Heart right ventricle (tissue), 16 donors: ENCODE measurements at regions not wholly inside any gene's neighbourhood (a gene's known extent, or its start where the extent isn't known, plus 50 kb on each side); places are given as distances from the start of the nearest gene placed in this dataset.

Source experiments
- ATAC-seq, 8 donors: fragments of 200-7000 bp; cut with Tn5 transposase; one replicate each; pipeline ENCODE4 v1.9.1; 2020; ENCODE audit warnings: mild to moderate bottlenecking in 8 of 8, moderate library complexity in 8 of 8, moderate number of reproducible peaks in 1 of 8
- DNase-seq, 2 donors: peaks; one replicate each; pipeline ENCODE4 v3.0.0-alpha.2; 2020
- H3K27ac ChIP-seq, 10 donors: fragments of 200-600 bp; sonication (generic) in 2 of 10; one replicate each; pipeline versions ENCODE4 v1.5.0 to v1.8.0; 2020 to 2022; ENCODE audit warnings: mild to moderate bottlenecking in 3 of 10
- H3K27me3 ChIP-seq, 7 donors: fragments of 200-600 bp; one replicate each; pipeline ENCODE4 v1.8.0; 2021 to 2022; ENCODE audit warnings: mild to moderate bottlenecking in 2 of 7
- H3K36me3 ChIP-seq, 9 donors: fragments of 200-600 bp; sonication (generic) in 1 of 9; one replicate each; pipeline versions ENCODE4 v1.5.0 to v1.8.0; 2020 to 2022; ENCODE audit warnings: mild to moderate bottlenecking in 2 of 9
- H3K4me1 ChIP-seq, 9 donors: fragments of 200-600 bp; sonication (generic) in 1 of 9; one replicate each; pipeline versions ENCODE4 v1.5.0 to v1.8.0; 2020 to 2022; ENCODE audit warnings: mild to moderate bottlenecking in 4 of 9
- H3K4me3 ChIP-seq, 10 donors: fragments of 200-600 bp; sonication (generic) in 2 of 10; one replicate each; pipeline versions ENCODE4 v1.5.0 to v1.8.0; 2020 to 2022; ENCODE audit warnings: mild to moderate bottlenecking in 7 of 10, moderate library complexity in 2 of 10
- H3K9me3 ChIP-seq, 11 donors: fragments of 200-600 bp in 10 of 11; sonication (generic) in 2 of 11; one replicate each; pipeline versions ENCODE4 v1.5.0 to v1.8.0; 2013 to 2022; ENCODE audit warnings: mild to moderate bottlenecking in 2 of 11, control low read depth in 1 of 11, moderate library complexity in 1 of 11
- CTCF ChIP-seq, 9 donors: fragments of 200-600 bp; sonication (generic) in 2 of 9; IDR thresholded peaks; one replicate each; pipeline versions ENCODE4 v1.5.0 to v1.8.0; 2021 to 2022; ENCODE audit warnings: antibody characterized with exemption in 9 of 9, mild to moderate bottlenecking in 5 of 9, moderate library complexity in 1 of 9
- WGBS, 2 donors: extraction: QIAGEN DNeasy Blood & Tissue Kit; methylation state at CpG; one replicate each; pipeline ENCODE4 v1.1.7; 2013; ENCODE audit warnings: inconsistent platforms in 1 of 2; 5-methylcytosine and 5-hydroxymethylcytosine counted together
- intact Hi-C, 10 donors: fragments of 100-400 bp; cut with DNase I; formaldehyde crosslinking; loops; one replicate each; pipeline versions ENCODE4 v1.11.1 to v1.14.2; 2022
- donor health status: Arrhythmogenic right ventricular cardiomyopathy.
- donor health status: ischemic (EF 13 %, LVEDD 7.1; RV severe dilation, severe dysfunction).
- donor health status: healthy with polysubstance abuse.
- donor health status: DM: no; HTN: yes; CAD: no.
- donor health status: DM: no; HTN: no; CAD: no.
- donor health status: ischemic (EF 25% LVEDD 6.9; RV normal size, moderate dysfunction).
- donor health status: ischemic (EF 25% LVEDD 5.7; RV mildly dilated, moderate dysfunction).
- donor health status: healthy.
- donor health status: DM: yes; HTN: yes; CAD: no.
- donor health status: Ischemic cardiomyopathy.
- donor health status: ischemic (EF 35%, LVEDD 5.7; RV mildly dilated, moderate dysfunction).
- donor health status: nonischemic (EF 11% LVEDD 7.7; RV severe dilation, severe dysfunction).
- donor health status: DM: yes; HTN: yes; CAD: no.
- donor health status: PGD.
- donor health status: ischemic (EF 29% LVEDD 5.4; RV normal size, mild dysfunction).
- donor health status: nonischemic (EF 23%, LVEDD 6.1; RV moderate dilation, normal function).

- TF ChIP-seq CTCF (IDR thresholded peaks at IDR 0.05): no peak
- ATAC-seq (no peak), DNase-seq (no peak)
- Histone ChIP-seq H3K4me1 (no peaks in the 10 kb centered on the region), H3K27ac (no peak overlapping the region), H3K36me3 (no peaks in the 10 kb centered on the region), H3K27me3 (no peaks in the 10 kb centered on the region), H3K4me3 (no peak overlapping the region), H3K9me3 (peaks cover 0 to 45% (median 19%) of the 10 kb centered on the region in 11 donors)
- intact Hi-C loops: no loop called here
- 73 to 86% methylated on average over 2 of the region's 2 CpGs for WGBS, 2 donors
These were observed 1123.7 kb downstream of the PLA2G4A start for GRCh38 chr1:187952446-187952845.

DNA sequence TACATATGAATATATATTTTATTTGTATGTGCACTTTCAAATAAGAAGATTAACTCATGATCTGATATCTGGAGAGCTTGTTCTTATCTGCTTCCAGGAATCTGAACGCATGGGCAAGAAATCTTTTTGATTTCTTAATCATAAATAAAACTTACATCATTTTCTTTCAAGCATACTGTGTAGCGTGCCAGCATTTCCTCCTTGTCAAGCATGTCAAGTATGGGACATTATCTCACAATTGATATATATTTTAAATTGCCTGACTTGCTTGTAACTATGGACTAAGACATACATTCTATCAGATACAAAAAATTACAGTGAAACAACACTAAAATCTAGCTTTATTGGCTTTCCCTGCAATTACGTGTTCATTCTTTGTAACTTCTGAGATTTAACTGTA is 1128.2 kb downstream of the PLA2G4A start:
- intact Hi-C loops: no loop called here
- no peak overlapping the region for H3K4me3 ChIP-seq
- WGBS, 2 donors: 50 to 53% methylated on average over 3 of the region's 3 CpGs
- DNase-seq: no peak
- no peaks in the 10 kb centered on the region for H3K4me1 ChIP-seq
- peaks cover 0 to 22% (median 8%) of the 10 kb centered on the region in 11 donors for H3K9me3 ChIP-seq
- H3K27me3 ChIP-seq: no peaks in the 10 kb centered on the region
- no peak for ATAC-seq
- no peaks in the 10 kb centered on the region for H3K36me3 ChIP-seq
- no peak overlapping the region for H3K27ac ChIP-seq
- no peak for TF ChIP-seq CTCF (IDR thresholded peaks at IDR 0.05)

GRCh38 chr1:187958207-187958606 is 1129.5 kb downstream of the PLA2G4A start:
- ATAC-seq: no peak
- Histone ChIP-seq H3K36me3 (no peaks in the 10 kb centered on the region), H3K4me3 (no peak overlapping the region), H3K4me1 (no peaks in the 10 kb centered on the region), H3K27ac (no peak overlapping the region), H3K27me3 (no peaks in the 10 kb centered on the region), H3K9me3 (peaks cover 0 to 11% (median 0%) of the 10 kb centered on the region in 11 donors)
- WGBS, 2 donors: 90 to 91% methylated on average over 6 of the region's 6 CpGs
- TF ChIP-seq CTCF (IDR thresholded peaks at IDR 0.05): no peak
- intact Hi-C loops: no loop called here
- no peak for DNase-seq

- intact Hi-C loops: no loop called here
- Histone ChIP-seq H3K4me3 (no peak overlapping the region), H3K27ac (no peak overlapping the region), H3K4me1 (no peaks in the 10 kb centered on the region), H3K9me3 (peaks cover 0 to 3% (median 0%) of the 10 kb centered on the region in 11 donors), H3K36me3 (no peaks in the 10 kb centered on the region), H3K27me3 (no peaks in the 10 kb centered on the region)
- 76 to 91% methylated on average over 3 of the region's 3 CpGs for WGBS, 2 donors
- ATAC-seq (no peak), DNase-seq (no peak)
- TF ChIP-seq CTCF (IDR thresholded peaks at IDR 0.05): no peak
These were observed 1130.3 kb downstream of the PLA2G4A start for GRCh38 chr1:187959062-187959461.
